A549 (cell line): ENCODE measurements at regions not wholly inside any gene's neighbourhood (a gene's known extent, or its start where the extent isn't known, plus 50 kb on each side); places are given as distances from the start of the nearest gene placed in this dataset.

Experiments
- BHLHE40 ChIP-seq: IDR thresholded peaks from 2 replicates; pipeline ENCODE4 v1.6.1; 2012; ENCODE audit warnings: low read depth, low read length, inconsistent platforms
- CEBPB ChIP-seq, 2 experiments: fragments of >200 bp in 1 of 2; sonication (Bioruptor Twin) in 1 of 2; formaldehyde crosslinking in 1 of 2; IDR thresholded peaks; 2 replicates each; pipeline ENCODE4 v1.6.1; 2012 to 2016
- CTCF ChIP-seq: fragments of >200 bp; sonication (Bioruptor Twin); formaldehyde crosslinking; IDR thresholded peaks from 3 replicates; pipeline ENCODE4 v1.5.1; 2016
- ELK1 ChIP-seq: fragments of 150-350 bp; IDR thresholded peaks from 2 replicates; pipeline ENCODE4 v1.6.1; 2014; ENCODE audit warnings: low read depth, mild to moderate bottlenecking, low read length
- HES2 ChIP-seq: fragments of >200 bp; sonication (Bioruptor Twin); formaldehyde crosslinking; IDR thresholded peaks from 2 replicates; pipeline ENCODE4 v1.6.1; 2016
- JUN ChIP-seq, 2 experiments: fragments of >200 bp; sonication (Bioruptor Twin); formaldehyde crosslinking; IDR thresholded peaks; 2 replicates in 1 of 2; 3 replicates in 1 of 2; pipeline ENCODE4 v1.6.1; 2016 to 2017
- MAFK ChIP-seq: fragments of 450-650 bp; IDR thresholded peaks from 2 replicates; pipeline ENCODE4 v1.6.1; 2014; ENCODE audit not compliant: partially characterized antibody
- MAX ChIP-seq: IDR thresholded peaks from 2 replicates; pipeline ENCODE4 v1.6.1; 2012
- NFE2L2 ChIP-seq: fragments of 150-350 bp; conservative IDR thresholded peaks from 2 replicates; pipeline ENCODE4 v1.6.1; 2014; ENCODE audit warnings: low read length
- PBX3 ChIP-seq: IDR thresholded peaks from 2 replicates; pipeline ENCODE4 v1.6.1; 2012
- POLR2A ChIP-seq: IDR thresholded peaks from 2 replicates; pipeline ENCODE4 v1.6.1; 2012; ENCODE audit warnings: mild to moderate bottlenecking, low read length
- RCOR1 ChIP-seq: fragments of 150-350 bp; IDR thresholded peaks from 2 replicates; pipeline ENCODE4 v1.6.1; 2014; ENCODE audit warnings: antibody characterized with exemption, low read length, low read depth
- REST ChIP-seq: fragments of 200-600 bp; sonication (generic); IDR thresholded peaks from 2 replicates; pipeline ENCODE4 v1.6.1; 2016; ENCODE audit warnings: antibody characterized with exemption, mild to moderate bottlenecking, moderate library complexity
- USF2 ChIP-seq: fragments of 450-650 bp; IDR thresholded peaks from 2 replicates; pipeline ENCODE4 v1.6.1; 2014; ENCODE audit warnings: antibody characterized with exemption

- TF ChIP-seq POLR2A (no peak), USF2 (no peak), CEBPB (IDR thresholded peaks at IDR 0.05) (no peak), CTCF (no peak), REST (no peak), JUN (IDR thresholded peaks at IDR 0.05) (no peak), MAFK (no peak), RCOR1 (no peak), HES2 (no peak), MAX (no peak), BHLHE40 (no peak), NFE2L2 (no peak), ELK1 (no peak), PBX3 (no peak)
Observed at GRCh38 chr17:55652825-55653224, 69.8 kb downstream of the TMEM100 start.
